IMR-90 (cell line): ENCODE measurements at regions not wholly inside any gene's neighbourhood (a gene's known extent, or its start where the extent isn't known, plus 50 kb on each side); places are given as distances from the start of the nearest gene placed in this dataset.

Experiments used
- ATAC-seq: fragments of 200-7000 bp; cut with Tn5 transposase; 2 replicates; pipeline ENCODE4 v1.9.1; 2020; ENCODE audit warnings: low read depth, mild to moderate bottlenecking, moderate library complexity
- BruUV-seq: library from RNA; stranded (reverse); fragments of 400-500 nt; replicated peaks from 2 replicates; lab custom pipeline; 2021; lab: Mats Ljungman, UMichigan
- CTCF ChIA-PET: fragments of 300-600 bp; formaldehyde crosslinking; extraction: SDS; loops from one replicate; lab custom pipeline; 2021; ENCODE audit warnings: antibody characterized with exemption; lab: Yijun Ruan, JAX
- POLR2A ChIA-PET: fragments of 300-600 bp; sonication (Branson Sonifier 250); formaldehyde crosslinking; loops from one replicate; lab custom pipeline; 2022; ENCODE audit warnings: antibody characterized with exemption; ENCODE audit not compliant: unreplicated experiment; lab: Charles Lee
- DNase-seq: peaks from one replicate; pipeline ENCODE4 v3.0.0; 2013
- H2AFZ ChIP-seq: replicated peaks from 2 replicates; pipeline ENCODE3; 2013; ENCODE audit warnings: low read length, mild to moderate bottlenecking; ENCODE audit not compliant: poor library complexity
- H2AK5ac ChIP-seq: 2 replicates; pipeline ENCODE4 v1.6.1; 2013; ENCODE audit warnings: low read depth, low read length, inconsistent platforms
- H2AK9ac ChIP-seq: replicated peaks from 2 replicates; pipeline ENCODE3; 2013; ENCODE audit warnings: mild to moderate bottlenecking, low read depth, low read length, moderate library complexity; ENCODE audit not compliant: poor library complexity
- H2BK120ac ChIP-seq: 2 replicates; pipeline ENCODE4 v1.6.1; 2013; ENCODE audit warnings: low read depth, low read length, inconsistent platforms
- H2BK15ac ChIP-seq: 3 replicates; pipeline ENCODE4 v1.6.1; 2013; ENCODE audit warnings: low read depth, low read length, inconsistent platforms
- H2BK20ac ChIP-seq: 2 replicates; pipeline ENCODE4 v1.6.1; 2013; ENCODE audit warnings: low read depth, mild to moderate bottlenecking, inconsistent platforms, low read length, moderate library complexity
- H2BK5ac ChIP-seq: 2 replicates; pipeline ENCODE4 v1.6.1; 2013; ENCODE audit warnings: mild to moderate bottlenecking, low read depth, low read length, inconsistent platforms; ENCODE audit not compliant: poor library complexity, severe bottlenecking
- H3K14ac ChIP-seq: replicated peaks from 2 replicates; pipeline ENCODE4 v1.6.1; 2013; ENCODE audit warnings: low read depth, low read length, inconsistent platforms
- H3K18ac ChIP-seq: 2 replicates; pipeline ENCODE4 v1.6.1; 2013; ENCODE audit warnings: low read depth, low read length, control low read depth
- H3K23ac ChIP-seq: 2 replicates; pipeline ENCODE4 v1.6.1; 2013; ENCODE audit warnings: low read depth, low read length, inconsistent platforms
- H3K27ac ChIP-seq: 2 replicates; pipeline ENCODE4 v1.5.1; 2013; ENCODE audit warnings: mild to moderate bottlenecking, control low read depth, low read length; ENCODE audit not compliant: insufficient read depth
- H3K27me3 ChIP-seq: 2 replicates; pipeline ENCODE4 v1.6.1; 2013; ENCODE audit warnings: low read length; ENCODE audit not compliant: control insufficient read depth, insufficient read depth
- H3K36me3 ChIP-seq: 2 replicates; pipeline ENCODE4 v1.6.1; 2013; ENCODE audit warnings: low read length, mixed read lengths; ENCODE audit not compliant: control insufficient read depth, insufficient read depth
- H3K4ac ChIP-seq: 2 replicates; pipeline ENCODE4 v1.6.1; 2013; ENCODE audit warnings: low read depth, low read length, inconsistent platforms
- H3K4me1 ChIP-seq: 2 replicates; pipeline ENCODE4 v1.6.1; 2013; ENCODE audit warnings: low read length, mixed read lengths; ENCODE audit not compliant: control insufficient read depth, insufficient read depth
- H3K4me2 ChIP-seq: 2 replicates; pipeline ENCODE4 v1.6.1; 2013; ENCODE audit warnings: low read depth, mild to moderate bottlenecking, control low read depth, low read length, moderate library complexity
- H3K4me3 ChIP-seq: 2 replicates; pipeline ENCODE4 v1.5.1; 2013; ENCODE audit warnings: low read depth, mild to moderate bottlenecking, control low read depth, low read length, moderate library complexity; ENCODE audit not compliant: insufficient read depth
- H3K56ac ChIP-seq: 2 replicates; pipeline ENCODE4 v1.6.1; 2013; ENCODE audit warnings: low read length, inconsistent platforms; ENCODE audit not compliant: insufficient read depth; ENCODE audit errors: extremely low read depth
- H3K79me1 ChIP-seq, 2 experiments: 2 replicates each; pipeline ENCODE4 v1.6.1; 2013; ENCODE audit warnings: low read length in 2 of 2, inconsistent platforms in 1 of 2, low read depth in 1 of 2
- H3K9ac ChIP-seq: 2 replicates; pipeline ENCODE4 v1.6.1; 2013; ENCODE audit warnings: low read depth, low read length, control low read depth
- H3K9me1 ChIP-seq: 2 replicates; pipeline ENCODE4 v1.6.1; 2013; ENCODE audit warnings: low read length, inconsistent platforms; ENCODE audit not compliant: insufficient read depth
- H3K9me3 ChIP-seq: 2 replicates; pipeline ENCODE4 v1.6.1; 2013; ENCODE audit warnings: low read length; ENCODE audit not compliant: control insufficient read depth, insufficient read depth
- H4K20me1 ChIP-seq: 2 replicates; pipeline ENCODE4 v1.6.1; 2013; ENCODE audit warnings: low read length, inconsistent platforms; ENCODE audit not compliant: insufficient read depth
- H4K5ac ChIP-seq: 2 replicates; pipeline ENCODE4 v1.6.1; 2013; ENCODE audit warnings: mild to moderate bottlenecking, low read depth, low read length, control low read depth
- H4K8ac ChIP-seq, 2 experiments: 2 replicates each; pipeline ENCODE4 v1.6.1; 2013; ENCODE audit warnings: low read depth in 2 of 2, low read length in 2 of 2, control low read depth in 1 of 2, inconsistent platforms in 1 of 2
- H4K91ac ChIP-seq: 2 replicates; pipeline ENCODE4 v1.6.1; 2013; ENCODE audit warnings: low read depth, low read length, inconsistent platforms; ENCODE audit not compliant: insufficient read depth
- CEBPB ChIP-seq: IDR thresholded peaks from 2 replicates; pipeline ENCODE4 v1.6.1; 2012; ENCODE audit warnings: low read depth, low read length, improper control_type of control experiment
- CTCF ChIP-seq: conservative IDR thresholded peaks from 2 replicates; pipeline ENCODE4 v1.5.1; 2012; ENCODE audit warnings: mild to moderate bottlenecking, low read depth, low read length, improper control_type of control experiment
- MXI1 ChIP-seq: IDR thresholded peaks from 2 replicates; pipeline ENCODE4 v1.6.1; 2012; ENCODE audit warnings: low read depth, mild to moderate bottlenecking, low read length, moderate library complexity, borderline replicate concordance
- POLR2A ChIP-seq: IDR thresholded peaks from 2 replicates; pipeline ENCODE4 v1.6.1; 2012; ENCODE audit warnings: mild to moderate bottlenecking, low read depth, low read length
- RAD21 ChIP-seq: IDR thresholded peaks from 2 replicates; pipeline ENCODE4 v1.6.1; 2012; ENCODE audit warnings: low read length, improper control_type of control experiment
- RFX5 ChIP-seq: IDR thresholded peaks from 2 replicates; pipeline ENCODE4 v1.8.0; 2012; ENCODE audit warnings: low read depth, mild to moderate bottlenecking, low read length, moderate library complexity
- SMC3 ChIP-seq: fragments of 150-350 bp; IDR thresholded peaks from 2 replicates; pipeline ENCODE4 v1.6.1; 2016; ENCODE audit warnings: low read depth, mild to moderate bottlenecking, antibody characterized with exemption, low read length, moderate library complexity
- WGBS, 2 experiments: methylation state at CpG; one replicate each; pipeline versions ENCODE4 v1.1.5 to v1.1.7; 2013; ENCODE audit warnings: missing lambda C conversion rate in 2 of 2; ENCODE audit not compliant: insufficient read length in 1 of 2; ENCODE audit errors: extremely low coverage in 2 of 2; 5-methylcytosine and 5-hydroxymethylcytosine counted together
- dilution Hi-C: fragments of 300-500 bp; cut with HindIII; formaldehyde crosslinking; loops from one replicate; pipeline ENCODE4 v1.14.3; 2018; ENCODE audit warnings: low sequenced_read_pairs; ENCODE audit not compliant: unreplicated experiment
- in situ Hi-C: fragments of 300-500 bp; cut with MboI; formaldehyde crosslinking; loops from 3 replicates; pipeline ENCODE4 v1.14.3; 2019; ENCODE audit warnings: low sequenced_read_pairs, inconsistent platforms, mixed read lengths
- intact Hi-C: fragments of 100-400 bp; cut with micrococcal nuclease; formaldehyde crosslinking; loops from 2 replicates; pipeline ENCODE4 v1.10.0; 2022

GRCh38 chr1:78424720-78425119, 66.1 kb upstream of the PTGFR start:
- intact Hi-C loops = no loop called here
- no peaks in the 10 kb centered on the region; the same call in 1 of the 2 replicates for H3K4me1 ChIP-seq
- H2BK5ac ChIP-seq = no peak overlapping the region
- H2AK9ac ChIP-seq = no peak overlapping the region
- H3K18ac ChIP-seq = no peak overlapping the region
- no peaks in the 10 kb centered on the region for H3K36me3 ChIP-seq
- H2BK20ac ChIP-seq = no peak overlapping the region
- H3K9me3 ChIP-seq = no peaks in the 10 kb centered on the region
- no peak overlapping the region for H3K9ac ChIP-seq
- ChIA-PET CTCF (no interaction called here), POLR2A (no interaction called here)
- no peak for ATAC-seq
- no peak overlapping the region for H3K56ac ChIP-seq
- TF ChIP-seq SMC3 (no peak), CTCF (no peak), RFX5 (no peak), POLR2A (no peak), CEBPB (no peak), MXI1 (no peak), RAD21 (no peak)
- in situ Hi-C loops = no loop called here
- no peak overlapping the region for H3K4me3 ChIP-seq
- H3K4me2 ChIP-seq = no peak overlapping the region
- no TSS peak for BruUV-seq
- no peak overlapping the region for H2BK15ac ChIP-seq
- H4K5ac ChIP-seq = no peak overlapping the region
- dilution Hi-C loops = no loop called here
- H3K14ac ChIP-seq = no peak overlapping the region
- no CpG with 5 or more reads among the region's 5 CpGs for WGBS, 2 experiments
- DNase-seq = no peak
- no peak overlapping the region for H2AFZ ChIP-seq
- H4K91ac ChIP-seq = no peak overlapping the region
- H3K27ac ChIP-seq = no peak overlapping the region
- H3K9me1 ChIP-seq = peaks cover 4% of the 10 kb centered on the region
- no peak overlapping the region for H3K23ac ChIP-seq
- no peak overlapping the region for H4K8ac ChIP-seq
- no peaks in the 10 kb centered on the region for H4K20me1 ChIP-seq
- H3K27me3 ChIP-seq = peaks cover 4% of the 10 kb centered on the region
- no peak overlapping the region for H2BK120ac ChIP-seq
- H3K79me1 ChIP-seq = no peaks in the 10 kb centered on the region
- no peak overlapping the region for H2AK5ac ChIP-seq
- no peak overlapping the region for H3K4ac ChIP-seq
